Peyer's patch (tissue), 4 donors: ENCODE measurements at regions not wholly inside any gene's neighbourhood (a gene's known extent, or its start where the extent isn't known, plus 50 kb on each side); places are given as distances from the start of the nearest gene placed in this dataset.
"Not testable (repeated sequence)": the region's sequence is repeated elsewhere in the genome, so short reads cannot be mapped to it uniquely, and the experiment has no call there.

Experiments
- DNase-seq, 3 donors: peaks; one replicate each; pipeline ENCODE4 v3.0.0-alpha.2; 2017 to 2019
- H3K27ac ChIP-seq, 4 donors: fragments of 200-600 bp; sonication (generic); one replicate each; pipeline ENCODE4 v1.5.1; 2016 to 2019
- H3K27me3 ChIP-seq, 2 donors: fragments of 200-600 bp; sonication (generic); one replicate each; pipeline ENCODE4 v1.5.1; 2019
- H3K36me3 ChIP-seq, 3 donors: fragments of 200-600 bp; sonication (generic); one replicate each; pipeline ENCODE4 v1.5.1; 2016 to 2019
- H3K4me1 ChIP-seq, 4 donors: fragments of 200-600 bp; sonication (generic); one replicate each; pipeline ENCODE4 v1.5.1; 2016 to 2019
- H3K4me3 ChIP-seq, 4 donors: fragments of 200-600 bp; sonication (generic); 1 replicate in 3 of 4; 2 replicates in 1 of 4; pipeline ENCODE4 v1.5.1; 2016 to 2019; ENCODE audit warnings: mild to moderate bottlenecking in 1 of 4
- H3K9me3 ChIP-seq, 4 donors: fragments of 200-600 bp; sonication (generic); one replicate each; pipeline ENCODE4 v1.5.1; 2016 to 2019; ENCODE audit warnings: mild to moderate bottlenecking in 1 of 4
- POLR2A ChIP-seq, 2 donors: fragments of 450-650 bp; IDR thresholded peaks; one replicate each; pipeline ENCODE4 v1.5.1; 2017; ENCODE audit warnings: antibody characterized with exemption in 2 of 2, mild to moderate bottlenecking in 2 of 2, moderate library complexity in 2 of 2
- TF ChIP-seq, protein P1 (sequence below), 6 experiments: fragments of 450-650 bp in 4 of 6; fragments of 200-600 bp in 2 of 6; sonication (generic) in 1 of 6; IDR thresholded peaks; one replicate each; pipeline ENCODE4 v1.5.1; 2017 to 2019; ENCODE audit warnings: antibody characterized with exemption in 6 of 6, mild to moderate bottlenecking in 3 of 6, moderate library complexity in 1 of 6

DNA sequence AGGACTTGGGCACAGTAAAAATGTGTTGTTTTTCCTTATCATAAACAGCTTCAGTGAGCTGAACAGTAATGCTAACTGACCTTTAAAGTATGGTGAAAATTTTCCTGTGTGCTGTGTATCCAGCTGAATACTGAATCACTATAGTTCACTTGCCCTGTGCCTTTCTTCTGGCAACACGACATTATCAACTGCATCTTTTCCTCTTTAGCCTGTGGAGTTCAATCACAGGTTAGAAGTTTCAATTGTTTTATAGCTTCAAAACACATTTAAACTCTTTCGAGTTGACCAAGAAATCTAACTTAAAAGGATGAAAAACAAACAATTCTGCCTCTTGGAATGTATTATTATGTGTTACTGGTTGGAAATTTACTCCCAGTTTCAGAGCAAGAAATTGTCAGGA is 1120.7 kb upstream of the ALCAM start:
- DNase-seq = no peak
- TF ChIP-seq, protein P1, sequence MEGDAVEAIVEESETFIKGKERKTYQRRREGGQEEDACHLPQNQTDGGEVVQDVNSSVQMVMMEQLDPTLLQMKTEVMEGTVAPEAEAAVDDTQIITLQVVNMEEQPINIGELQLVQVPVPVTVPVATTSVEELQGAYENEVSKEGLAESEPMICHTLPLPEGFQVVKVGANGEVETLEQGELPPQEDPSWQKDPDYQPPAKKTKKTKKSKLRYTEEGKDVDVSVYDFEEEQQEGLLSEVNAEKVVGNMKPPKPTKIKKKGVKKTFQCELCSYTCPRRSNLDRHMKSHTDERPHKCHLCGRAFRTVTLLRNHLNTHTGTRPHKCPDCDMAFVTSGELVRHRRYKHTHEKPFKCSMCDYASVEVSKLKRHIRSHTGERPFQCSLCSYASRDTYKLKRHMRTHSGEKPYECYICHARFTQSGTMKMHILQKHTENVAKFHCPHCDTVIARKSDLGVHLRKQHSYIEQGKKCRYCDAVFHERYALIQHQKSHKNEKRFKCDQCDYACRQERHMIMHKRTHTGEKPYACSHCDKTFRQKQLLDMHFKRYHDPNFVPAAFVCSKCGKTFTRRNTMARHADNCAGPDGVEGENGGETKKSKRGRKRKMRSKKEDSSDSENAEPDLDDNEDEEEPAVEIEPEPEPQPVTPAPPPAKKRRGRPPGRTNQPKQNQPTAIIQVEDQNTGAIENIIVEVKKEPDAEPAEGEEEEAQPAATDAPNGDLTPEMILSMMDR (IDR thresholded peaks at IDR 0.05) = no peak
- TF ChIP-seq POLR2A (IDR thresholded peaks at IDR 0.05) = no peak
- Histone ChIP-seq H3K27me3 (no peaks in the 10 kb centered on the region), H3K4me3 (no peak overlapping the region), H3K27ac (no peak overlapping the region), H3K36me3 (no peaks in the 10 kb centered on the region), H3K4me1 (no peaks in the 10 kb centered on the region), H3K9me3 (no peaks in the 10 kb centered on the region)

DNA sequence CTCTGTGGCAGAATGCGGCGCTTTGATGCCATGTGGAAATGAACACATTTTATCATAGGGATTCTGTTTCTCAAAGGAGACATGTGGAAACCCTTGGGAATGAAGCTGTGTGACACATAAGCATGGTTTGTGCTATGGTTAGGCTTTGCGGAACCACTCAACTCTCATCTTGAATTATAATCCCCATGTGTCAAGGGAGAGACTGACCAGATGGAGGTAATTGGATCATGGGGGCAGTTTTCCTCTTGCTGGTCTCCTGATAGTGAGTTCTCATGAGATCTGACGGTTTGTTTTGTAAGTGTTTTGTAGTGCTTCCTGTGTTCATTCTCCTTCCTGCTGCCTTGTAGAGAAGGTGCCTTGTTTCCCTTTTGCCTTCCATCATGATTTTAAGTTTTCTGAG is 1109.2 kb upstream of the ALCAM start:
- TF ChIP-seq, protein P1 (IDR thresholded peaks at IDR 0.05) = no peak
- TF ChIP-seq POLR2A (IDR thresholded peaks at IDR 0.05) = no peak
- no peaks in the 10 kb centered on the region for H3K27me3 ChIP-seq
- H3K27ac ChIP-seq = no peak overlapping the region
- H3K4me1 ChIP-seq = no peaks in the 10 kb centered on the region
- no peak for DNase-seq
- no peaks in the 10 kb centered on the region for H3K9me3 ChIP-seq
- H3K36me3 ChIP-seq = no peaks in the 10 kb centered on the region
- no peak overlapping the region for H3K4me3 ChIP-seq

DNA sequence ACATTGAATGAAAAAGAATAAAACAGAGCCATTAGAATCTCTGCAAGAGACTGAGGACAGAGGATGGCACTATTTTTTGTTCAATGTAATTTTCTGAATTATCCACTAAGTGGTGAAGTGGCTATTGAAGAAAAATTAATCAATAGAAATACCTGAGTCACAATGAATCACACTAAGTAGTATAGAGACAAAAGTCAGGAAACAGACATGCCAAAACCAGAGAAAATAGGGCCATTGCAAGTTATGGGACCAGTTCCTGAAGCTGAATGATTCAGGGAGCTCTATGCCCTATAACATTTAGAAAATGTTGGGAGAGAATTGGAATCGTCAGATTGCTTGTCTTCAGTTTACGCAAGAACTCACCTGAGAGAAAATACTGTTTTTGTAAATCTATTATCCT is 1103.2 kb upstream of the ALCAM start:
- Histone ChIP-seq H3K27me3 (no peaks in the 10 kb centered on the region), H3K4me1 (no peaks in the 10 kb centered on the region), H3K4me3 (no peak overlapping the region), H3K27ac (no peak overlapping the region), H3K9me3 (no peaks in the 10 kb centered on the region), H3K36me3 (no peaks in the 10 kb centered on the region)
- TF ChIP-seq, protein P1 (IDR thresholded peaks at IDR 0.05) = no peak
- TF ChIP-seq POLR2A (IDR thresholded peaks at IDR 0.05) = no peak
- DNase-seq = no peak

DNA sequence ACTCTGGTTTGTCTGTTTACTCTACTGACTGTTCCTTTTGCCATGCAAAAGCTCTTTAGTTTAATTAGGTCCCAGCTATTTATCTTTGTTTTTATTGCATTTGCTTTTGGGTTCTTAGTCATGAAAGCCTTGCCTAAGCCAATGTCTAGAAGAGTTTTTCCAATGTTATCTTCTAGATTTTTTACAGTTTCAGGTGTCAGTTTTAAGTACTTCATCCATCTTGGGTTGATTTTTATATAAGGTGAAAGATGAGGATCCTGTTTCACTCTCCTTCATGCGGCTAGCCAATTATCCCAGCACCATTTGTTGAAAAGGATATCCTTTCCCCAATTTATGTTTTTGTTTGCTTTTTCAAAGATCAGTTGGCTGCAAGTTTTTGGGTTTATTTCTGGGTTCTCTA is 1100.5 kb upstream of the ALCAM start:
- H3K27me3 ChIP-seq, H3K4me3 ChIP-seq, H3K9me3 ChIP-seq, H3K36me3 ChIP-seq, H3K27ac ChIP-seq, H3K4me1 ChIP-seq, DNase-seq: not testable (repeated sequence)

DNA sequence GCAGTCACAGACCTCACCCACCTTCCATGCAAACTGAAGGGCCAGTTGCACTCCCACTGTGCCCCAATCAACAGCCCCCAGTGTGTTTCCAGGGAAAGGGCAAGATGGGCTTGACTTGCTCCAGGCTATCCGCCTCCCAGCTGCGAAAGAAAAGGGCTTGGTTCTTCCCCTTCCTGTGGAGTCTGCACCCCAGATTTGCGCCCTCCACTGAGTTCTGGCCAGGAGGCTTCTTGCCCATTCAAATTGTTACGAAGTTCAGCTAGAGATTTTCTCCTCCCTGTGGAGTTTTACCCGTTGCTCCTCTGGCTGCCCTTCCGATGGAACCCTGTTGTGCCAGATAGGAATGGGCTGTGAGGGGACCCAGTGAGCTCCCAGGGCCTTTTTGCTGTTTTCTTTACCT is 1096.9 kb upstream of the ALCAM start:
- H3K9me3 ChIP-seq = peaks cover 0 to 3% (median 0%) of the 10 kb centered on the region in 4 donors

DNA sequence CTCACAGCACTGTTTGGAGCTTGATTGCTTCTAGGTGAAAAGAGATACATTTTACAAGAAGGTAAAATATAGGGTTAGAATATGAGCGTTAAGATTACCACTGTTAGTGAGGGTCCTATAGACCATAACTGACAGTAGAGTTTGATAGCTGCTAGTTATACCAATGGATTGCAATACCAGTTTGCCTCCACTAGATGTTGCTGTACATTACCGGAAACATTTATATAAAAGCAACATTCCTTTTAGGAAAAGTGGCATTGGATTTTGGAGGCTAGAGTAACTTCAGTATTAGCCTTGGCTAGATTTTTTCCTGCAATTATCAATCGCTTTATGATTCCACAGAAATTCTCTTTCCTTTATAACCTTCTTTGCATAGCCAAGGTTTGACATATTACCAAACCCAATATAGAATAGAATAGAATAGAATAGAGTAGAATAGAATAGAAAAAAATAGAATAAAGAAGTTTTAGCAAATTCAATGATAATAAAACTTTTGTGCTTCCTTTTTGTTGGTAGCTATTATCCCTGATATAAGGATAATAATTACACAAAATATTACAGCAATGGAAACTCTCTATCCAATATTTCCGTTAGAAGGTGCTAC is 1093.6 kb upstream of the ALCAM start:
- no peak overlapping the region for H3K27ac ChIP-seq
- H3K36me3 ChIP-seq = no peaks in the 10 kb centered on the region
- H3K9me3 ChIP-seq = peaks cover 0 to 3% (median under 1%) of the 10 kb centered on the region in 4 donors
- no peaks in the 10 kb centered on the region for H3K27me3 ChIP-seq
- H3K4me1 ChIP-seq = no peaks in the 10 kb centered on the region
- DNase-seq = no peak
- TF ChIP-seq, protein P1 (IDR thresholded peaks at IDR 0.05) = peak in 5 of 6 experiments; percentile 30 to 64 (median 41)
- TF ChIP-seq POLR2A (IDR thresholded peaks at IDR 0.05) = no peak
- H3K4me3 ChIP-seq = no peak overlapping the region

More for the DNA sequence above, 1096.9 kb upstream of the ALCAM start:
- TF ChIP-seq POLR2A (IDR thresholded peaks at IDR 0.05) = no peak
- no peak for DNase-seq
- H3K4me1 ChIP-seq = no peaks in the 10 kb centered on the region
- no peaks in the 10 kb centered on the region for H3K27me3 ChIP-seq
- no peak overlapping the region for H3K27ac ChIP-seq
- no peaks in the 10 kb centered on the region for H3K36me3 ChIP-seq
- H3K4me3 ChIP-seq = no peak overlapping the region

DNA sequence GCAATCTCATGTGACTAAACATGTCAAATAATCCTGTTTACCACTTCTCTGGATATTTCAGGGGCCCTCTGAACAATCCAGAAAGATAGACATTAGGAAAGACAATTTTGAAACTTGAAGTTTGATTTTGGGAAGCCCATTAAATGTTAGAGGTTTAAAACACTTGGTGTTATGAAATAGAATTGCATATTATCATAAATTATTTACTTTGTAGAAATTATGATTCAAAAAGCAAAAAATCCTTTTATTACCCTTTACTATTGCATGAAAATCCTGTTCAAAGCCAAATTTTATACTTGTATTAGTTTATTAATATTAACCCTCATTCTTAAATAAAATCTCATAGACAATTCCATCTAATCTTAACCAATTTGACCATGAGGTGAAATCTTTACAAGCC is 1091.5 kb upstream of the ALCAM start:
- H3K4me1 ChIP-seq = no peaks in the 10 kb centered on the region
- H3K27ac ChIP-seq = no peak overlapping the region
- H3K36me3 ChIP-seq = no peaks in the 10 kb centered on the region
- peaks cover 0 to 5% (median 1%) of the 10 kb centered on the region in 4 donors for H3K9me3 ChIP-seq
- no peak for TF ChIP-seq POLR2A (IDR thresholded peaks at IDR 0.05)
- TF ChIP-seq, protein P1 (IDR thresholded peaks at IDR 0.05) = no peak
- no peak for DNase-seq
- no peaks in the 10 kb centered on the region for H3K27me3 ChIP-seq
- no peak overlapping the region for H3K4me3 ChIP-seq
